Left renal cortex interstitium (tissue), 4 donors: ENCODE measurements at regions not wholly inside any gene's neighbourhood (a gene's known extent, or its start where the extent isn't known, plus 50 kb on each side); places are given as distances from the start of the nearest gene placed in this dataset.

Experiments used
- DNase-seq, 4 donors: peaks; one replicate each; pipeline ENCODE4 v3.0.0-alpha.2; 2013; ENCODE audit warnings: low read depth in 4 of 4, low spot score in 2 of 4, missing footprints in 1 of 4

DNA sequence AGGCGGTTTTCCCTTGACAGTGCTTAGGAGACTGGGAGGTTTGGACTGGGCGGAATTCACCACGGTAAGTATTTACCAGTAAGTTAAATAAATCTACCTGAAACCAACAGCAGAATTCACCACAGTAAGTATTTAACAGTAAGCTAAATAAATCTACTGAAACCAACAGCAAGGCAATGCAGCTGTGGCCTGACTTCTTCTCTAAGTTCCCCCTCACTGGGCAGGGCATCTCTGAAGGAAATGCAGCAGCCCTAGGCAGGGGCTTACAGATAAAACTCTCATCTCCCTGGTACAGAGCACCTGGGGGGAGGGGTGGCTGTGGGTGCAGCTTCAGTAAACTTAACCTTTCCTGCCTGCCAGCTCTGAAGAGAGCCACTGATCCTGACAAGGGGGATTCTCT, 432.5 kb upstream of the LRRTM1 start:
- DNase-seq: no peak

DNA sequence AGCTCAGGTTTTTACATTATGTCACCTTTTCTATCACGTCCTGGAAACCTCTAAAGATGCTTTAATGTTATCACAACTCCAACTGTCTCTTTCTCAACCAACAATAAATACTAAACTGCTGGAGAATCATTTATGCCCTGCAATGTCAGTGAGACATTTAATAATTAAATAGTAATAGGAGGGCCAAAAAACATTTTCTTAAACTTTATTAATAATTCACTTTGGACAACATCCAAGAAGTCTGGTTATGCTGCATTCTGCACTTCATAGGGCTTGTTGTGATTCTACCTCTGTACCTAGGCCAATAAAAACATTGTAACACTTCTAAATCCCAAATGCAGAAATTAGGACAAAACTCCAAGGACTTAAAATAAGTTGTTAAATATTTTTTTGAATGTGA, 420.4 kb upstream of the LRRTM1 start:
- no peak for DNase-seq

DNA sequence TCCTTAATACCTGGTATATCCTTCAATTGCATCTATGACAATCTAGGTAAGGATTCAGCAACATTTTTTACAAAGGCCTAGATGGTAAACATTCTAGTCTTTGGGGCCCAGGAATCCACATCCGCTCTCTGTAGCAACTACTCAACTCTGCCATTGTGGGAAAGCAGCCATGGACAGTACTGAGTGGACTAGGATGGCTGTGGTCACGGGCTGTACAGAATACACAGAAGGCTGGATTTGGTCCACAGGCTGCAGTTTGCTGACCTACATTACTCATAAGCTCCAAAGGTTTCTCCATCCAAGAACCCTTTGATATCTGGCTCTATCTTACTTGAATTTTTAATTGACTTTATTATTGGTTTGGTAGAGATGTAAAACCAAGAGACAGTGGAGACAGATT, 418.3 kb upstream of the LRRTM1 start:
- DNase-seq: no peak

DNA sequence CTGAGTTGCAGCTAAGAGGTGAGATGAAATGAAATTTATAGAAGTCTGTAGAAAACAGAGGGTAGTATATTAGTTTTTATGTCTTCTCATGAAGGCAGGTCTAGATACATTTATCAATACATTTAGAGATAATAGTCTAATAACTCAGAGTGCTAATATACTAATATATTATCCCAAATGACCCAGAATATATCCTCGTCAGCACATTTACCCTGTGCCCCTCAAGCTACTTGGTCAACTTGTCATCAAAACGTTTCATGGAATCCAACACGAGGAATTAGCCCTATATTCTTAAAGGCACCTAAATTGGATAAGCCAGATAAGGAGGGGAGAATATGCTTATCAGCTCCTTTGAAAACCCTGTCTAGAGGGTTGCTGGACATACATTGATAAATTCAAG, 415.1 kb upstream of the LRRTM1 start:
- no peak for DNase-seq

DNA sequence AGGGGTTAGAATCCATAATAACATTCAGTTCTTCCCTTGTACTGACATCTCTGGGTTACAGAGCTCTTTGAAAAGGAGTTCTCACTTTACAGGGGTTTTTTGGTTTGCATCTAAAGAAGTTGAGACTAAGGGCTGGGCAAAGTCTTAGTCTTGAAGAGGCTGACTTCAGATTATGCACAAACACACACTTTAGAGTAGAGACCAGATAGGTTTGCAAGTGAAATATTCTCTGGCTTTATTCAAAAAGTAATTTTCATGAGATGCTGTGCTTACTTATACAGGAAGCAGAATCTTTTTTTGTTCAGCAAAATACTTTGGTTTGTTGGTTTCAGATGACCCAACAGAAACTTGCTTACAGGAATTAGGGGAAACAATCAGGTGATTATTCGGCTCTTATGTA, 410.9 kb upstream of the LRRTM1 start:
- no peak for DNase-seq

DNA sequence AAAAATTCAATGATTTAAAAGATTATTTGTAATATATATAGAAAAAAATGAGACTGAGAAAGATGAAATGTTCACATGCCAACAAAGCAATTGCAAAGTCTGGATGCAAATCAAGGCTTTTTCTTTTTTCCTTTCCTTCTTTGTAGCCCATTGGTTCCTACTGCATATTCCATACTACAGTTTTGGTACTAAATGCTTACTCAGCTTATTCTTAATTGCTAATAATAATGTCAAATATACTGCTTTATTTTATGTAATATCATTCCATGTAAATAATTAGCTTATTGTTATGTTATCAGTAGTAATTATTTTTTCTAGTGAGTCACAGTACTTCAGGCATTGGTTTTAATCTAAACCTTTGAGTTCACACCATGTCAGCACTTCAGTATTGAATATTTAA, 407.4 kb upstream of the LRRTM1 start:
- DNase-seq: no peak

DNA sequence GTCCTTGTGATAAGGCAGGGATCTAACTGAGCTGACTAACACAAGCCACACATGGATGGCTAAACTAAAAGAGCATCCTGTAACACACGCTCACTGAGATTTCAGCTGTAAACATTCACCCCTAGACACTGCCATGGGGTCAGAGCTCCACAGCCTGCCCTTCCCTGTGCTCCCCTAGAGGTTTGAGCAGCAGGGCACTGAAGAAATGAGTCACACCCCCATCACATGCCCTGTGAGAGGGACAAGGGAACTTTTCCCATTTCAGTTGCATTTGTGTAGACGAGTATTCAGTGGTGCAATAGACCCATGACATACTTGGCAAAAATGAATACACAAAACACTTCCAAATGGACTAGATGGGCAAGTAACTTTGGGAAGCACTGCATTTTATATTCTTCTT, 402.4 kb upstream of the LRRTM1 start:
- no peak for DNase-seq

DNA sequence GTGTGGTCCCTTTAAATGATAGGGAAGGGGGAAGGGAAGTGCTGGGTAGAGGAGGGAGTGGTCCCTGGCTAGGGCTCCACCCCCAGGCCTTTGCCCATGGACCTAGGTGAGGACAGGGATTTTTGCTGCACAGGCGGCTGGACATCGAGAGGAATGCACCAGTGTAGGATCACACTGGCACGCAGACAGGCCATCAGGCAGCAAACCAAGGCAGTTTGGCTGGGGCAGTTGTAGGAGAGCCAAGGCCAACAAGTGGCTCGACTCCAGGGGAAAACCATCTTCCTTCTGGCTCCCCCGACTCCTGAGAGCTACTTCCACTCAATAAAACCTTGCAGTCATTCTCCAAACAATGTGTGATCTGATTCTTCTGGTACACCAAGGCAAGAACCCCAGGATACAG, 402.0 kb upstream of the LRRTM1 start:
- DNase-seq: no peak

DNA sequence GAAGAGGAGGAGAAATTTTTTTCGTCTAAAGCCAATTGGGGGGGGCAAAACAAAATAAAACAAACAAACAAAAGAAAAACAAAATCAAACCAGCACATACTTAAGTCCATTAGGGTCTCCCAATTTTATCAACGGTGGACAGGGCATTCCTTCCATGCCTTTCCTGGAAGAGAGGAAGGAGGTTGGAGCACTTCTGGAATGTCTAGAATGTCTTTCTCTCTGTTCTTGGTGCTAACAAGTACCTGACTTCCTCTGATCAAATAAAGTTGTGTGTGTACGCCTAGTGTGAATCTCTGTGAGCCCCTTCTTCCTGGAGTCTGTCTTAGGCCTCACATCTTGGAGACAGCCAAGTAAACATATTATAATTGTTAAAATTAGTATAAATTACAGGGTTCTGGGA, 399.0 kb upstream of the LRRTM1 start:
- no peak for DNase-seq

DNA sequence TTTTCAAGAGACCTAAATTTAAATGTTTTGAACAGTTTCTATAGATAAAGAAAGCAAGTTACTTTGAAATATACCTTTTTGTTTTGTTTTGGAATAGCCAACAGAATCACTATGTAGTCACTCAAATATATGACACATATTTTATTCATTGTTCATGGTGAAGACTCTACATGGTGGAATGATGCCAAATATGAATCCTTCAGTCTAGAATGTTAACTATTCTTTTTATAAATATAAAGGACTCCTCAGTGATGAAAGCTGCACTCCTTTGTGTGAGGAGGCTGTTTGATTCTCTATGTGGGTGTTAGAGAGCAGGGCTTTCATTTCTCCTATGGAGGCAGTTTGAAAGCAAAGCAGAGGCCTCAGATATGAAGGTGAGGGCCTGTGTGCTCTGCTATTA, 396.4 kb upstream of the LRRTM1 start:
- DNase-seq: no peak
